GM18502 (cell line): ENCODE measurements at regions not wholly inside any gene's neighbourhood (a gene's known extent, or its start where the extent isn't known, plus 50 kb on each side); places are given as distances from the start of the nearest gene placed in this dataset.
"Not testable (repeated sequence)": the region's sequence is repeated elsewhere in the genome, so short reads cannot be mapped to it uniquely, and the experiment has no call there.

Experiments
- ATAC-seq: cut with Tn5 transposase; IDR thresholded peaks from one replicate; pipeline ENCODE4 v1.9.1; 2021; ENCODE audit warnings: mild to moderate bottlenecking; ENCODE audit not compliant: unreplicated experiment, poor library complexity

DNA sequence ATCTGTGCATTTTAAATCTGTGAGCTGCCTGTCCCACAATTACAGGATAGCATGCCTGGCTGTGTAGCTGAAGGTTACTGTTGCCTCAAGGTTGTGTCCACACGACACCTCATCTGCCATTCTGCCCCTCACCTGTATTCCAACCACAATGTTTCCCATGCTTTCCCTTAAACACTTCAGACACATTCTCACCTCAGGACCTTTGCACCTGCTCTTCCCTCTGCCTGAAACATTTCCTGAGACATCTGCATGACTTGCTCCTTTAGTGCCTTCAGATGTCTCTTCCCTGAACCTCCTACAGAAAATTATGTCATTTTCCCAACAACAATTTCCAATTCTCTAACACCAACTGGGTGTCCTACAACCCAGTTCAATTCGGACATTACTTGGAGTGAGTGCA lies 120.4 kb downstream of the ZNF608 start:
- no peak for ATAC-seq

DNA sequence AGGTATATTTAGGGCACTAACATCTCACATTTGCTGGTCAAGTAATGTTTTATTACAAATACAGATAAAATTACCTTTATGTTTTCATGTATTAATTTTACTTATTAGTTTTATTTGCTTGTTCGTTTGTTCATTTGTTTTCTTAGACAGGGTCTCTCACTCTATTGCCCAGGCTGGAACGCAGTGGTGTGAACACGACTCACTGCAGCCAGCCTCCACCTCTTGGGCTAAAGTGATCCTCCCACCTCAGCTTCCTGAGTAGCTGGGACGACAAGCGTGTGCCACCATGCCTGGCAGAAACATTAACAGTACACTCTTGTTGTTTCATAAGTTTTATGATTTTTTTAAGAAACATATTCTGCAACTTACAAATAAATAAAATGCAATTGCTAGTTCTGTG lies 123.2 kb downstream of the ZNF608 start:
- no peak for ATAC-seq

- ATAC-seq, result no peak
These were observed 123.6 kb downstream of the ZNF608 start for GRCh38 chr5:124622851-124623250.

GRCh38 chr5:124621279-124621678 lies 125.2 kb downstream of the ZNF608 start:
- no peak for ATAC-seq

GRCh38 chr5:124620743-124621142 lies 125.7 kb downstream of the ZNF608 start:
- ATAC-seq, result no peak

DNA sequence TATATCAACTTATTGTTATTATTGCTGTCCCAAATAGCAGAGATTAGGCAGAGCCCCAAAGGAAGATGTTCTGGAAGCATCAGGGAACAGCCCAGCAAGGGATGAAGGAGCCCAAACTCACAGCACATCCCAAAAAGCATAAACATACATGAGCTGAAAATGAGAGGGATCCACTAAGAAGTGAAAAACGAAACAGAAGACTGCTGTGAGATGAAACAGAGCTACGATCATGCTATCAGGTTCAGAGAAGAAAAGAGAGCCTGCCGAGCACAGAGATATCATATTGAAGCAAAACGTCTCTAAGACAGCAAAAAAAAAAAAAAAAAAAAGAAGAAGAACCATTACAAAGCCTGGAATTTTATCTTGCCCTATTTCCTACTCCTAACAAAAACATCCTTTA lies 127.3 kb downstream of the ZNF608 start:
- ATAC-seq, result no peak

- ATAC-seq, result no peak
These were observed 128.7 kb downstream of the ZNF608 start for GRCh38 chr5:124617787-124618186.

GRCh38 chr5:124614836-124615385 lies 131.5 kb downstream of the ZNF608 start:
- no peak for ATAC-seq

- ATAC-seq, result no peak
These were observed 132.3 kb downstream of the ZNF608 start for GRCh38 chr5:124614105-124614504.

DNA sequence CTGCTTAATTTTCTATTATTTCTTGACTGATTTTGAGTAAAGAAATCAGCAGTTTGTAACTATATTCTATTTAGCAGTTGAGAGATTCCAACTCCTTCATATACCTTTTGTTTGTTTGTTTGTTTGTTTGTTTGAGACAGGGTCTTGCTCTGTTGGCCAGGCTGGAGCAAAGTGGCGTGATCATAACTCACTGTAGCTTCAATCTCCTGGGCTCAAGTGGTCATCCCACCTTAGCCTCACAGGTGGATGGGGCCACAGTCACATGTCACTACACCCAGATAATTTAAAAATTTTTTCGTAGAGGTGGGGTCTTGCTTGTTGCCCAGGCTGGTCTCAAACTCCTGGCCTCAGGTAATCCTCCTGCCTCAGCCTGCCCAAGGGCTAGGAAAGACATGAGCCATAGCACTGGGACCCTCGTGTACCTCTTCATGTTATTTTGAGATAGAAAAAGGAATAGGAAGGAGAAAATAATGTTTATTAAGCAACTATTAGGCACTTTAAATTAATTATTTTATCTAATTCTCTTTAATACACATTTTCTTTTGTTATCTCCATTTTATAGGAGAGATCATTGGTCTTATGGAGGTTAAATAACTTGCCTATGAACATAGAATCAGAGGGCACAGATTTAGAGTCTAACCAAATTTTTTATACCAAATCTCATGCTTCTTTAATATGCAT lies 133.0 kb downstream of the ZNF608 start:
- ATAC-seq, result no peak

DNA sequence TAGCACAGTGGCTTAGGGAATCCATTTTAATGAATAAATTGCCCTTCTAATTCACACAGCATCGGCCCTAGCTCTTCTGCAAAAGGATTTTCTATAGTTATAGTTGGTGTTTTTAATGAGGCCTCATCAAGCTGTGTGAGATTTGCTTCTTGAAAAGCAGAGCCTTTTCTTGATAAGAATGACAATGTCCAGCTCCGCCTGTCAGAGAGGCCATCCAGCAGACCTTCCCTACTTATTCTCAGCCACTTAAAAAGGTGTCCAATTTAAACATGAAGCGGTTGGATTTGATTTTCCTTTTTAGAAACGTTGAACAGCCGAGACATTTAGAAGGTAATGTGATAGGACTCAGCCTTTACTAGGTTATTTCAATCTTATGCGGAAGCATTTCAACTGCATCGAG lies 134.4 kb downstream of the ZNF608 start:
- no peak for ATAC-seq

GRCh38 chr5:124611262-124611661 lies 135.2 kb downstream of the ZNF608 start:
- ATAC-seq, result not testable (repeated sequence)

DNA sequence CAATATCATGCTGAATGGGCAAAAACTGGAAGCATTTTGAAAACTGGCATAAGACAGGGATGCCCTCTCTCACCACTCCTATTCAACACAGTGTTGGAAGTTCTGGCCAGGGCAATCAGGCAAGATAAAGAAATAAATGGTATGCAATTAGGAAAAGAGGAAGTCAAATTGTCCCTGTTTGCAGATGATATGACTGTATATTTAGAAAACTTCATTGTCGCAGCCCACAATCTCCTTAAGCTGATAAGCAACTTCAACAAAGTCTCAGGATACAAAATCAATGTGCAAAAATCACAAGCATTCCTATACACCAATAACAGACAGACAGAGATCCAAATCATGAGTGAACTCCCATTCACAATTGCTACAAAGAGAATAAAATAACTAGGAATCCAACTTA lies 136.8 kb downstream of the ZNF608 start:
- ATAC-seq, result not testable (repeated sequence)

DNA sequence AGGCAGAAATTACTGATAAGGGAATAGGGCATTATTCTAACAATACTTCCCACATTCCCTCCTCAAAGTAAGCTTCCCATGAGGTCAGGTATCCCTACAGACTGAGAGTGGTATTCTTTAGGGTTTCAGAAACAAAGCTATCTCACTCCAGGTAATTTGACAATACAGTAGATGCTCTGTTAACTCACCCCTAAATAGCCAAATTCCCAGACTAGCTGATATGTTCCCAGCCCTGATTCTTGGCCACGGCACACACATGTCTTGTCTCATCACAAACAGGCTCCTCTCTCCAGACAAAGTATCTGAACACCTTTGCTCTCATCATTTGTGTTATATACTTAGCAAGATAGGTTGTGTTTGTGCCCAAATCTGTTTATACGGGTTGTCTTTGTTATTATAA lies 139.9 kb downstream of the ZNF608 start:
- ATAC-seq, result no peak

- ATAC-seq, result no peak
These were observed 140.3 kb downstream of the ZNF608 start for GRCh38 chr5:124606093-124606492.

GRCh38 chr5:124605541-124605940 lies 140.9 kb downstream of the ZNF608 start:
- no peak for ATAC-seq

DNA sequence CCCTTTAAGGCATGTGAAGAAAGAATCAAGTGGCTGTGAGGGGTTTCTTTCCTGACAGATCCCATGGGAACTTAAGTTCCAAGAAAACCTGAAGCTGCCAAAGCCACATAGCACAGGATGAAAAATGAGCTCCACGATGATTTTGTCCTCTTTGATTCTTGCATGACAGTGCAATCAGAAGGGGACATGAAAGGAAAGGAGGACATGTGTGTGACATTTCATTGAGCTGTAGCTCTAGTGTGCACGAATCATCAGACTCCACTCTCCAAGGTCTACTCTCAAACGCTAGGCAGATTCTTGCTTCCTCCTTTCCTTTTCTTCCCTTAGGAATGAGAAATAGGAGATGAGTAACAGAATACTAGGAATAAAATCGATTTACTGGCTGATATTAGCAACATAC lies 142.0 kb downstream of the ZNF608 start:
- ATAC-seq, result no peak

DNA sequence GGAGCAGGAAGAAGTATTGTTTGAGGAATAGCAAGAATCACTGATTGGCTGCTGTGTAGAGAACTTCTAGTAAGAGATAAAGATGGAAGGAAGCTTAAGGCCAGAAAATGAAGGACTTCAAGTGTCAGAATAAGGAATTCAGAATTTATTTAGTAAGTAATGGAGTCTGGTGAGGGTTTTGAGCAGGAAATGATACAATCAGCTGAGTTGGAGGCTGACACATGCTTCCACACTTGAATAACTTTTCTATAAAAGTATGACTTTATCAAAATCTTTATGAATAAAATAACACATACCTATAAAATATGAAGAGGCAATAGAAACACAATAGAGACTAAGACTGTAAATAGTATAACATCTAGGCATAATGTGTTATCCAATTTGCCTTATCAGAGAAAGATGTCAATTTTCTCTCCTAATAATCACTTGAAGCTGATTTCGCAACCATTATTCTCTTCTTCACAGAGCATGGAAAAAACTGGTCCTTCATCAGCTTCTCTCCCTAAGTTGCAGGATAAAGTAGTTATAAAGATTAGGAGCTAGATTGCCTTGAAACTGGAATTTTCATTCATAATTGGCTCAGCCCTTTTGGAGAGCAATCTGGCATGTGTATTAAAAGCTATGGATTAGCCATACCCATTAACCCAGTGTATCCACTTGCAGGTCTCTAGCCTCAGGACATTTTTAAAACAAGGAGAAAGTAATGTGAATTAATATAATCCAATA lies 143.4 kb downstream of the ZNF608 start:
- ATAC-seq, result no peak

- ATAC-seq, result peak; percentile 68
These were observed 147.1 kb downstream of the ZNF608 start for GRCh38 chr5:124599028-124599973.

GRCh38 chr5:124596595-124597421 lies 149.6 kb downstream of the ZNF608 start:
- ATAC-seq, result no peak
